ENCODE measurements at regions not wholly inside any gene's neighbourhood (a gene's known extent, or its start where the extent isn't known, plus 50 kb on each side); places are given as distances from the start of the nearest gene placed in this dataset.
"Not testable (repeated sequence)": the region's sequence is repeated elsewhere in the genome, so short reads cannot be mapped to it uniquely, and the experiment has no call there.

DNA sequence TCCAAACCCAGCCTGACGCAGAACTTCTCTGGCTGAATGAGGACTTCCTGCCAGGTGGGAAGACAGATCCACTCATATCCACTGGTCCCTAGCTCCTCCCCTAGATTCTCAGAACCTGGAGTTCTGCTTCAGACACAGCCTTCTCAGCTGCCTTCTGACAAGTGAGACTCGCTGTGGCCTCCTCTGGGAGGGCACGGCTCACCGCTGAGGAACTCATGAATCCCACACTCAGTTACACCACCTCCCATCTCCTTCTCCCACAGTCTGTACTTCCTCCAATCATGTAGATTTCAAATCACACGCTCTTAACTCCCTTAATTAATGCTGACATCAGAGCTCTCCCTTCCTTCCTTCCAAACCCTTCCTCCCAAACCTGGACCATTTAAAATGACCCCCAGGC lies 86.4 kb upstream of the TMEM45B start:
- DNase-seq (ENCODE audit: low spot score) = no peak

DNA sequence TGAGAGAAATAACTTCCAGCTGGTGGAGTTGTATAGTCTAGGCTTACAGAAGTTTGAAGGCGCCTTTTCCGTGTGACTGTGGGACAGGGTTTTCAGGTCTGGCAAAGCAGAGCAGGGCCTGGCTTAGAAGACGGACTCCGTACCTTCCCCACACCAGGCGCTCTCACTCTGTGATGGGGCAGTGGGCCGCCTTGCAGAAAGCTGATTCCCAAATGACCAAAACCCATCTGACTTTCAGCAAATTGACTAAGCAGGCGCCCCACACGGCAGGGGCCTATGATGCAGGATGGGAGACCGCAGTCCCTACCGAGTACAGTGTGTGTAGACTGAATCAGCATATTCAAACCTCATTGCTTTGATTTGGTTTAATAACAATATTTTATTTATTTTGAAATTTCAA lies 85.8 kb upstream of the TMEM45B start:
- no peak for DNase-seq (ENCODE audit: low spot score)

DNA sequence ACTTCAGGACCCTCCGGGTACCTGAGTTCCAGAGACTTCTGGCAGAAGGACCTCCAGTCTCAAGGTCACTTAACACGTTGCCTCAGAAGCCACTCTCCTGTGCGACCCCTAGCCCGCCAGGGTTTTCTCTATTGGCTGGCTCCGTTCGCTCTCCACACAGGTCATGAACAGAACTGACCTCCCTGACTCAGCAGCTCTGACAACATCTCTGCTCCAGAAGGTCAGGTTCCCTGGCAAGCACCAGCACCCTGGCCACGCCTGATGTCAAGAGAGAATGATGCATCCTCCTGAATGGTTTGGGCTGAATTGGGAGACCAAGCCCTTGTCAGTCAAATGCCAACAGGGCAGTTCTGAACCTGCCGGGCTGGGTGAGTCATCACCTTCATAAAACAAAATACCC lies 84.3 kb upstream of the TMEM45B start:
- no peak for DNase-seq (ENCODE audit: low spot score)

DNA sequence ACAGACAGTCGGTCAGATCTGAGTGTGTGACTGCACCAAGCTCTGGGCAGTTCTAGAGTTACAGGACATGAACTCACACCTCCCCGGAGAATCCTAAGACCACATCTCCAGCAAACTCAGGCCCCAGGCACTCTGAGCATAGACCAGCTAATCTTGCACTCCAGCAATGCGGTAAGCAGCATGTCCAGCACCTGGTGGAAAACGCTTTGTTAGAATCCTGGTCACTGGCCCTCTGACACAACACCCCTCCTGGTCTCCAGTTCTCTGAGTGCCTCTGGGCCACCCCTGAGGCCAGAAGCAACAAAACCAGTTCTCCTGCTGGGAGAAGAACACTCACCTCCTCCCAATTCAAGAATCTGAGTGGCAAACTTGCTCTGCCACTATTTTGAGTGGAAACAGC lies 82.7 kb upstream of the TMEM45B start:
- DNase-seq (ENCODE audit: low spot score) = no peak

DNA sequence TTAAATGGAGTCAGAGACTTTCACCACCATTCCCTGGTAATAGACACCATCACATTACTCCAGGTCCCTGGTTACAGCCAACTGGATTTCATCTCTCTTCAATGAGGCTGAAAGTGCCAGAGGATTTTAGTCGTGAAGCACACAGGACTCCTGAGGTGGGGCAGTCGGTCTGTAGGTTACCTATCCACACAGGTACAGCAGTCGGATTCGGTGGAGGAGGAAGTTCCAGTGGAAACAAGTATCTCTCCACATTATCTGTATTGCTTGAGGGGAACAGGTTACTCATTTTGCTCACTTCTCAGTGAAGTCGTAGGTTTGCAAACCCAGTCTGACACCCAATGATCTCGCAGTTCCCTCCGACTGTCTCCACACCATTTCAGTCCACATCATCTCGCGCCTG lies 82.3 kb upstream of the TMEM45B start:
- no peak for DNase-seq (ENCODE audit: low spot score)

DNA sequence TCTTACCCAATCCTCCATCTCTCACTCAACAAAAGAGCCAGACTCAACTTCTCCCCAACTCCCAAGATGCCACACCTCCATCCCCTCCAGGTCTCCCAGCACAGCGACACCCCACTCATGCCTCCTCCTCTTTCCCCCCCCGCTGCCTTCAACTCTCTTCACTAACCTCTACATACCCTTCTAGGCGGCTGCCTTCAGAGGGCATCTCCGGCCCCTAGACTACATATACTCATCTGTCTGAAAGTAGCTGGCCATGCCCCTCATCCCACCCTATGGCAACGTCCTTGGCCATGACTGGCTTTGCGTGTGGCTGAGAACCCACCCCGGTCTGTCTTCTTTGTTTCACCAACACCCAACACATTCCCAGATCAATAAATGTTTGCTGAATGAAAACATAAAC lies 81.7 kb upstream of the TMEM45B start:
- no peak for DNase-seq (ENCODE audit: low spot score)

DNA sequence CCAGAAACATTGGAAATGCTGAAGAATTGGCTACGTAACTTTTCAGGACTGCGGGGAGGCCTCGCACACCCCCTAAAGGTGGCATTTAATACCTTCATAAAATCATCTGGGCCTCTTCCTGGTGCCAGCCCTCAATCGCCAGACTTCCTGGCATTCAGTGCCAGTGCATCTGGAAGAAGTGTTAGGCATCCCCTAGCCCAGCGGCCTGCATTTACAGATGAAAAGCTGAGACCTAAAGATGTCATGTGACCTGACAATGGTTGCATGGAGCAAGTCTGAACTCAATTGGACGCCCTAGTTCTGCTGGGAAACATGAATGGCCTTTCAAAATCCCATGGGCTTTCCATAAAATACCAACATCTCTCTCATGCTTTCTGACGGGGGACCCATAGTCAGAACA lies 81.0 kb upstream of the TMEM45B start:
- no peak for DNase-seq (ENCODE audit: low spot score)

DNA sequence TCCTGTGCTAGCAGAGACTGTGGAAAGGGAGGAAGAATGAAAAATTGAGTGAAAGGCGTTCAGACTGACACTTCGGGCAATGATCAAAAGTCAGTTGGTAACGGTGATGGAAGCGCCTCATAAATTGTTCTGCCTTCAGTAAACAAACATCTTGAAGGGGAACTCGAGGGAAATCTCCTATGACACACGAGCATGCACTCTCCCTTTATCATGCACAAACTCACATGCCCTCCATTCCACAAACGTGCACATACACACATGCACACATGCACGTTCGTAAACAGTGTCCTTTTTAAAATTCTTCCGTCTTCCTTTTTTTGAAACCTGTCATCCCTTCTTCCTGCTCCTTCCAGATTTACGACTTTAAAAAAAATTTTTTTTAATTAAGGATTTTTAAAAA lies 77.8 kb upstream of the TMEM45B start:
- DNase-seq (ENCODE audit: low spot score) = no peak

DNA sequence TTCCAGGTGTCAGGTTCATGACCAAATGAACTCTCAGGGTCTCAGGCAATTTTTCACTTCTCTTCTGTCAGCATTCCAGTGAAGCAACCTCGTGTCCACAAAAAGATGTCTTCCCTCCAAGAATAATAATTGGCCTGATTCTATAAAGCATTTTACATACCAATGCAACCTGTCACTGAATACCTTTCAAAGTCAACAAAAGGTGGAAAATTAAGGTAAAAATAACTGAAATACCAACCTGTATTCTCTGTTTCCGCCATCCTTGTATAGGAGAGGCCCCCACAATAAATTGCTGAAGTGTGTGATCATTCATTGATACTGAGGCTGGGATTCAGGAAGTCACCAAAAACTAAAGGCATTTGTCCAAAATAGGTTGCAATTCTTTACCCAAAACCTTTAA lies 77.4 kb upstream of the TMEM45B start:
- DNase-seq (ENCODE audit: low spot score) = no peak

DNA sequence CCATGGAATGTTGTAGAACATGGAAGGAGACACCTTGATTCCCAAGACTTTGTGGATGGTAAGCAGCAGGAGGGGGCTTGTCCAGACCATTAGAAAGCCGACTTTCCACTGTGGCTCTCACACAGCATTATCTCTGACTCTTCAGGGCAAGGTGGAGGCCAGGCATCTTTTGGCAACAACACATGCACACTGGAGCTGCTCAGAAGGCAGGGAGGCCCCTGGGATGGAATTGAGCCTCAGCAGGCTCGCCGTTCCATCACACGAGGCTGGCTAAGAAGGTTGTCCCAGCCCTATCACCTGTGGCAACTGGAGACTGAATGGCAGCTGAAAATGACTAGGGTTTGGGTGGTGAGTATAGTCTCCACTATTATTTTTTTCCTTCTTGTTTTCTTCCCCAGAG lies 76.3 kb upstream of the TMEM45B start:
- no peak for DNase-seq (ENCODE audit: low spot score)

DNA sequence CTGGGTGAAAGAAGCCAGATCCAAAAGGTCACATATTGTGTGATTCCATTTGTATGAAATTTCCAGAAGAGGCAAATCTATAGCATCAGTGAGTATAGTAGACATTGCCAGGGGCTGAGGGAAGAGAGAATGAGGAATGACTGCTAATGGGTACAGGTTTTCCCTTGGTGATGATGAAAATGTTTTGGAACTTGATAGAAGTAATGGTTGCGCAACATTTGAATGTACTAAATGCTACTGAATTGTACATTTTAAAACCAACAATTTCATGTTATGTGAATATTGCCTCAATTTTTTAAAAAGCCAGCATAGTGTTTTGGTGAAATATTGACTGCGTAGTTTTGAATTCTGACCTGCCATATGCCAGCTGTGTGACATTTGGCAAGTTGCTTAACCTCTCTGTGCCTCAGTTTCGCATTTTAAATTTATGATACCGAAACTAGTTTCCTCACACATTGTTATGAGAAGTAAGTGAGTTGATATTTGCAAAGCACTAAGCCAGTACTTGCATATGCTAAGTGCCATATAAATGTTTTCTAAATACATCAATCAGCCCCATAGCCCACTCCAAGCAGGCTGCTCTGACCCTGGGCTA lies 75.4 kb upstream of the TMEM45B start:
- DNase-seq (ENCODE audit: low spot score) = no peak

DNA sequence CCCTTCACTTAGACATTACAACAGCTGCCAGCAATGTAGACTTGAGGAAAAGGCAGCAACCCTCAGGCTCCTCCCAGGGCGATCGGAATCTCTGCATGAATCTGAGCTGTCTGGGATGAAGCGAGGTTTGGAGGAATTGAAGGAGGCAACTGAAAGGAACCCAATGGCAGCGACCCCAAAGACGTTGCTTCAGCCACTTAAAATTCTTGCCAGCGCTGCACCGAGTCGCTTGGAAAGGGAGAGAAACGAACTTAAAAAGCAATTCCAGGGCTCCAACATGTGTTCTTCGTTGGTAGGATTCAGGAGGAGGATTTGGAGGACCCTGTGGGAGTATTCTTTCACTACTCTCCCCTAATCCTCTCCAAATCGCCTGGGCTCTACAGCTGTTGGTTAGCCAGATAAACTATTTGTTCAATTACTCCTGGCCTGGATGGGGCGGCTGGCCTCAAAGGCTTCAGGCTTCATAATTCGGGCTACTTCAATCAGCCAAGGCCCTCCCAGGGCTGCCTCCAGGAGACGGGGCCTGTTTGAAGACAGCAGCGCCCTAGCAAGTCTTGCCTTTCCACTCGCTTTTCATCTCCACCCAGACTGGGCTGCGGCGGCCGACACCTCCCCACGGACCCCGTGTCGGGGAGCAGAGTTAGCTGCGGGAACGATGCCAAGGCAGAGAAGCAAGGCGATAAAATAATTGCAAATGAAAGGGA lies 72.4 kb upstream of the TMEM45B start:
- no peak for DNase-seq (ENCODE audit: low spot score)

DNA sequence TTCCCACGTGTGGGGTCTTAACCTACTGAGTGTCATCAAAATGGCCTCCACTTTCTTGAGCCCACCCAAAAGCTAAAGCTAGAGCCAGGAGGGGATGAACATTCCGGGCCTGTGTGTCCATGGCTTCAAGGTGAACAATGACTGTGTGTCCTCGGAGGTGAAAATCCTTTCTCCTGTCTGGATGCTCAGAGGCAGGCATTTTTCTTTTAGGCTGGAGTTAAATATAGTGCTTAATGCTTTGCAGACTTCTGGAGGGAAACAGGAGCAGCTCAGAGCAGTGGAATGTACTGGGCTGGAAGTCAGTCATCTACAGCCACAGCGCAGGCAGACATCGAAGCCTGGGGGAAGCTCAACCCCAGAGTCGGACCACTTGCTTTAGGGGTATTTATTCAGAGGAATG lies 68.6 kb upstream of the TMEM45B start:
- DNase-seq (ENCODE audit: low spot score) = no peak

DNA sequence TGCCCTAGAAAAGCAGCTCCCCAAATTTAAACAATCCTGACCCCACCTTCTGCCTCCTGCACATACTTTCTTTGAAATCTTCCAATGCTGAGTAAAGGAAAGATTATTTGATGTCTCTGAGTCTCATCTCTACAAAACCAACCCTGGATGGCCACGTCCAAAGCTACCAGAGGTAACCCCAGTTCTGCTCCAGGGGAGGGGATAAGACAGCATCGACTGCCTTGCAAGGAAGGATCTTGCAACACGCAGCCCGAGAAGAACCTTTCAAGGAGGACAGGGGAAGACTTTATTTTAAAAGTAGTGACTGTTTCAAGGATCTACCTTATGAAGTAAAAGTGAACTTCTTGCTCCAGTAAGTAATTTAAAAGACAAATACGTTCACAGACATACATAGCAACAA lies 66.5 kb upstream of the TMEM45B start:
- no peak for DNase-seq (ENCODE audit: low spot score)

DNA sequence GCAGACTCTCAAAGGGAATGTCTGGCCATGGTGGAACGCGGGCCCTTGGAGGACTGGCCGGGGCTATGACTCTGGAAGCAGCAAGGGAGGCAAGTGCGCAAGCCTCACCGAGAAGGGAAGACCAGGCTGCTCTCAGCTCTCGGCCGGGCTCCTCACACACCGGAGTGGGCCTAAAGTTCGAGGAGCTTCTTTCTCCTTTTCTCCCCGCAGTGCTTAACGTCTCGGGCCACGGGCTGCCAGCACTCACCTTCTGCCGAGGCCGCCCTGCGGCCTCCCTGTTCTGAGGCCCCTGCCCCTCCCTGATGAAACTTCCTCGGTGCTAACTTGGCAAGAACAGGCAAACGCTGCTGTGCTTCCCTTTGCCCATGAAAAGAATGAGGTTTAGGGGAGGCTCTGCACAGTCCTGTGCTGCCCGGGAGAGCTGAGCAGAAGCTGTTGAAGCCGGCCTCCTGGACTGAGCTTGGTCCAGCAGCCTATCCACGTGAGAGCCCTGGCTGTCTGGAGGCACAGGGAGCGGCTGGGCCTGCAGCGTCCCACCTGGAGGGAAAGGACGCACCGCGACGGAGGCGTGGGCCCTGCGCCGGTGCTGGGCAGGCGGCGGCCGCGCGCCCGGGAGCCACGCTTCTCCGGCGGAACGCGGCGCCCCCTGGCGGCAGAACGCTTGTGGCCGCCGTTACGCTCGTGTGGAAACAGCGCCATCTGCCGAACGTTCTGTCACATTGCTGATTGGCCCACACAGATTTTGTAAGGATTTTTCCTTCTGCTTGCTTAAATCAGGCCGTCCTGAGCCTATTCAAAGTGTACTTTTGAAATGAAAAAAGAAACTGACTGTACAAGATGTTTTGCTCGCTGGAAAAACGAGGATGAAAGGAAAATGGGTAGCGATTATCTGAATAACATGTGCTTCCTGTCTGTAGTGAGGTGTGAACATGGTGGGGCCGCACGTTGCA lies 65.0 kb upstream of the TMEM45B start:
- peak; percentile 80 for DNase-seq (ENCODE audit: low spot score)

DNA sequence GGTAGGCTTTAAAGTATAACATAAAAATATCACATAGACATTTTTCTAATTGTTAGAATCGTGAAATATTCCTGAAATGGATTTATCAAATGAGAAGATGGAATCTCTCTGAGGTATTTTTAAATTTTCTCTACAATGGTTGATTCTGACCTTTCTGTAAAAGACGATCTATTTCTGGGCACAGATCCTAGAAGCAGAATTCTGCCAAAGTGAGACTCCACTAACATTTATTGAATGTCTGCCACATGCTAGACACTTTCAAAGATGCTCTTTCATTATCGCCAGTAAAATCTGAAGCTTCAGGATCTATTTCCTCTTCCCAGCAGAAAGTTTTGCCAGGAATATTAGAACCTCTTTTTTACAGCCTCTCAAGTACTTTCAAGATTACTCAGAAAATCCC lies 64.1 kb upstream of the TMEM45B start:
- DNase-seq (ENCODE audit: low spot score) = no peak

DNA sequence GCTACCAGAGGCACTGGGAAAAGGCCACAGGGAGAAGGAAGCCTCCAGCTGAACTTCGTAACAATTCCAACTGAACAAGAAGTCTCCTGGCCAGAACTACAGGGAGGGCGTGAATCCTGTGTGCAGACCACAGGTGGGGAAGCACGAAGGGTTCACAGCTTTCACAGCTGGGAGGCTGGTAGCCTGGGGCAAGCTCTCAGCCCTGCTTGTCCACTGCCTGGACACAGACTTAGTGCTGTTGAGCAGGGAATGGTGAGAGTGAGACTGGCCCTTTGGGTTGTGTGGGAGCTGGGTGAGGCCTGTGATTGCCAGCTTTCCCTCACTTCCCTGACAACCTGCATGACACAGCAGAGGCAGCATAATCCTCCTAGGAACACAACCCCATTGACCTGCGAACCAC lies 52.1 kb upstream of the TMEM45B start:
- DNase-seq (ENCODE audit: low spot score) = not testable (repeated sequence)

DNA sequence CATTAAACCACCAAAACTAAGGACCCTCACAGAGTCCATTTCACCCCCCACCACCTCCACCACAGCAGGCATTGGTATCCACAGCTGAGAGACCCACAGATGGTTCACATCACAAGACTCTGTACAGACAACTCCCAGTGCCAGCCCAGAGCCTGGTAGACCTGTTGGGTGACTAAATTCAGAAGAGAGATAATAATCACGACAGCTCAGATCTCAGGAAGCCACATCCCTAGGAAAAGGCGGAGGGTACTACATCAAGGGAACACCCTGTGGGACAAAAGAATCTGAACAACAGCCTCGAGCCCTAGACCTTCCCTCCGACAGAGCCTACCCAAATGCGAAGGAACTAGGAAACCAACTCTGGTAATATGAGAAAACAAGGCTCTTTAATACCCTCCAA lies 51.4 kb upstream of the TMEM45B start:
- DNase-seq (ENCODE audit: low spot score) = not testable (repeated sequence)

Data from hematopoietic multipotent progenitor cell treated with erythropoietin and hydrocortisone succinate and interleukin-3 and kit ligand, for 17 days (in vitro differentiated cells).